Epithelial cell of proximal tubule (primary cell): ENCODE measurements at regions not wholly inside any gene's neighbourhood (a gene's known extent, or its start where the extent isn't known, plus 50 kb on each side); places are given as distances from the start of the nearest gene placed in this dataset.

Source experiments
- DNase-seq: peaks from one replicate; pipeline ENCODE4 v3.0.0-alpha.2; 2011; ENCODE audit warnings: low read depth
- H3K4me3 ChIP-seq: 2 replicates; pipeline ENCODE4 v1.5.1; 2011; ENCODE audit warnings: low read depth, mild to moderate bottlenecking, low read length
- TF ChIP-seq, protein P1 (sequence below): conservative IDR thresholded peaks from 2 replicates; pipeline ENCODE4 v1.5.1; 2012; ENCODE audit warnings: low read depth, mild to moderate bottlenecking, low read length

DNA sequence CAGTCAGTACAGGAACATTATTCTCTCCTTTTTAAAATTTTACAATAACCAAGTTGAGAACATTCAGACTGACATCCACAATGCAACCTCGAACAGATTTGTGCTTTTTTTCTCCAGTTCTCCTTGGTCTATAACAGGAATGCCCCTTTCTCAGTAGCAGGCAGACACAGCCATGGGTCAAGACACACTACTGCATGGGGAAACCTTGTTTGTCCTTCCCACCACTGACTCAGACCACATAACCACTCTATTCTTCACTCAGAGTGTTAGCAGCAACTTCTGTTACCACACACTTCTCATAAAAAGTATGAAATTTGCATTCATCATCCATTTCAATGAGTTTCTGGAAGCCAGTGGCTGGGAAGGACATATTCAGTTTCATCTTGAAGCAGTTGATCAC is 421.7 kb downstream of the ADRA2A start:
- no peak overlapping the region for H3K4me3 ChIP-seq
- no peak for DNase-seq
- TF ChIP-seq, protein P1, sequence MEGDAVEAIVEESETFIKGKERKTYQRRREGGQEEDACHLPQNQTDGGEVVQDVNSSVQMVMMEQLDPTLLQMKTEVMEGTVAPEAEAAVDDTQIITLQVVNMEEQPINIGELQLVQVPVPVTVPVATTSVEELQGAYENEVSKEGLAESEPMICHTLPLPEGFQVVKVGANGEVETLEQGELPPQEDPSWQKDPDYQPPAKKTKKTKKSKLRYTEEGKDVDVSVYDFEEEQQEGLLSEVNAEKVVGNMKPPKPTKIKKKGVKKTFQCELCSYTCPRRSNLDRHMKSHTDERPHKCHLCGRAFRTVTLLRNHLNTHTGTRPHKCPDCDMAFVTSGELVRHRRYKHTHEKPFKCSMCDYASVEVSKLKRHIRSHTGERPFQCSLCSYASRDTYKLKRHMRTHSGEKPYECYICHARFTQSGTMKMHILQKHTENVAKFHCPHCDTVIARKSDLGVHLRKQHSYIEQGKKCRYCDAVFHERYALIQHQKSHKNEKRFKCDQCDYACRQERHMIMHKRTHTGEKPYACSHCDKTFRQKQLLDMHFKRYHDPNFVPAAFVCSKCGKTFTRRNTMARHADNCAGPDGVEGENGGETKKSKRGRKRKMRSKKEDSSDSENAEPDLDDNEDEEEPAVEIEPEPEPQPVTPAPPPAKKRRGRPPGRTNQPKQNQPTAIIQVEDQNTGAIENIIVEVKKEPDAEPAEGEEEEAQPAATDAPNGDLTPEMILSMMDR: no peak

GRCh38 chr10:111504376-111504775 is 427.5 kb downstream of the ADRA2A start:
- no peak for DNase-seq
- H3K4me3 ChIP-seq: no peak overlapping the region
- TF ChIP-seq, protein P1: no peak

DNA sequence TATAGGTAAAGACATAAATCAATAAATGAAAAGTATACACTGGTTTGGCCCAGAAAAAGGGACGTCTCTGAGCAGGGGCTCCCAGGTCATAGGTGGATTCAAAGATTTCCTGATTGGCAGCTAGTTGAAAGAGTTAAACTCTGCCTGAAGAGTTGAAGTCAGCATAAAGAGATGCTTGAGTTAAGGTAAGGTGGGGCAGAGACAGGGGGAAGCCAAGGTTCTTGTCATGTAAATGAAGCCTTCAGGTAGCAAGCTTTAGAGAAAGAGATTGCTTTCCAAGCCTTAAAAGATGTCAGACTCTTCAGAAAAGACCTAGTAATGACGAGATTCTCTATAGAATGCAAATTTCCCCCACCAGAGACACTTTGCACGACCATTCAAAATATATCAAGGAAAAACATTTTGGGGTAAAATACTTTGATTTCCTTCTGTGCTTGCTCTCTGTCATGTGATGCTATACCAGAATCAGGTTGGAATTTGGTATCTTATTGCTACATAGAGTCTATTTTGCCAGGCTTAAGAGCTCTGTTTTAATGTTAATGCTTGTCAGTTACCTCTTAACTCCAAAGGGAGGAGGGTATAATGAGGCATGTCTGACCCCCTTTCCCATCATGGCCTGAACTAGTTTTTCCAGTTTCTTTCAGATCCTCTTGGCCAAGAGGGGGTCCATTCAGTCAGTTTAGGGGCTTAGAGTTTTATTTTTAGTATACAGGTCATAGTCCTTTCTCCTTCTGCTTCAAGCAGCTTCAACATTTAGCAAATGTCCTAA is 429.6 kb downstream of the ADRA2A start:
- H3K4me3 ChIP-seq: no peak overlapping the region
- DNase-seq: no peak
- TF ChIP-seq, protein P1: no peak

GRCh38 chr10:111511751-111512150 is 434.9 kb downstream of the ADRA2A start:
- no peak for DNase-seq
- H3K4me3 ChIP-seq: no peak overlapping the region
- TF ChIP-seq, protein P1: no peak

GRCh38 chr10:111515264-111515663 is 438.4 kb downstream of the ADRA2A start:
- TF ChIP-seq, protein P1: no peak
- no peak overlapping the region for H3K4me3 ChIP-seq
- no peak for DNase-seq

DNA sequence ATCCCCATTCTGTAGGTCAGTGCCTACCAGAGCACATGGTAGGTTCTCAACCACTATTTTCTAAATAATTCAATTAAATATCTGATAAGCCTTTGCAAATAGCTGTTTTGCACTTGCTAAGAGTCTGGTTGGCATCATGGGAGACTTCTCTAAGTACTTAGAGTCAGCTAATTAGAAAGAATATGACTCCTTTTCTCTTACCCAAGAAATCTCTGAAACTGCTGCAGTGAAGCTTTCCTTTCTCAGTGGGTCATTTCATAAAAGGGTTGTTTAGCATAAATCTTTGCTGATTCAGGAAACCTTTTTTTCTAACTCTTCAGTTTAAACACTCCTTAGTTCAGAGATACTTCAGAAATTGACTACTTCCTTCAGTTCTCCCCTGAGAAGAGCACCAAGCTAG is 438.9 kb downstream of the ADRA2A start:
- H3K4me3 ChIP-seq: no peak overlapping the region
- DNase-seq: no peak
- TF ChIP-seq, protein P1: no peak

- TF ChIP-seq, protein P1: no peak
- DNase-seq: no peak
- H3K4me3 ChIP-seq: no peak overlapping the region
Observed at GRCh38 chr10:111516144-111516543, 439.3 kb downstream of the ADRA2A start.
